IMR-90 (cell line): ENCODE measurements at regions not wholly inside any gene's neighbourhood (a gene's known extent, or its start where the extent isn't known, plus 50 kb on each side); places are given as distances from the start of the nearest gene placed in this dataset.
"Not testable (repeated sequence)": the region's sequence is repeated elsewhere in the genome, so short reads cannot be mapped to it uniquely, and the experiment has no call there.

Source experiments
- MXI1 ChIP-seq: IDR thresholded peaks from 2 replicates; pipeline ENCODE4 v1.6.1; 2012; ENCODE audit warnings: low read depth, mild to moderate bottlenecking, low read length, moderate library complexity, borderline replicate concordance
- POLR2A ChIP-seq: IDR thresholded peaks from 2 replicates; pipeline ENCODE4 v1.6.1; 2012; ENCODE audit warnings: mild to moderate bottlenecking, low read depth, low read length

- not testable (repeated sequence) for TF ChIP-seq MXI1, POLR2A
Measured at GRCh38 chr11:16581078-16581477, 157.4 kb upstream of the C11orf58 start.
